Anterior cingulate cortex (tissue), 58 donors: ENCODE measurements at regions not wholly inside any gene's neighbourhood (a gene's known extent, or its start where the extent isn't known, plus 50 kb on each side); places are given as distances from the start of the nearest gene placed in this dataset.
"Not testable (repeated sequence)": the region's sequence is repeated elsewhere in the genome, so short reads cannot be mapped to it uniquely, and the experiment has no call there.

ENCODE experiments used
- DNase-seq, 58 donors: peaks; one replicate each; lab custom pipeline; 2025; lab: John Stamatoyannopoulos, UW

DNA sequence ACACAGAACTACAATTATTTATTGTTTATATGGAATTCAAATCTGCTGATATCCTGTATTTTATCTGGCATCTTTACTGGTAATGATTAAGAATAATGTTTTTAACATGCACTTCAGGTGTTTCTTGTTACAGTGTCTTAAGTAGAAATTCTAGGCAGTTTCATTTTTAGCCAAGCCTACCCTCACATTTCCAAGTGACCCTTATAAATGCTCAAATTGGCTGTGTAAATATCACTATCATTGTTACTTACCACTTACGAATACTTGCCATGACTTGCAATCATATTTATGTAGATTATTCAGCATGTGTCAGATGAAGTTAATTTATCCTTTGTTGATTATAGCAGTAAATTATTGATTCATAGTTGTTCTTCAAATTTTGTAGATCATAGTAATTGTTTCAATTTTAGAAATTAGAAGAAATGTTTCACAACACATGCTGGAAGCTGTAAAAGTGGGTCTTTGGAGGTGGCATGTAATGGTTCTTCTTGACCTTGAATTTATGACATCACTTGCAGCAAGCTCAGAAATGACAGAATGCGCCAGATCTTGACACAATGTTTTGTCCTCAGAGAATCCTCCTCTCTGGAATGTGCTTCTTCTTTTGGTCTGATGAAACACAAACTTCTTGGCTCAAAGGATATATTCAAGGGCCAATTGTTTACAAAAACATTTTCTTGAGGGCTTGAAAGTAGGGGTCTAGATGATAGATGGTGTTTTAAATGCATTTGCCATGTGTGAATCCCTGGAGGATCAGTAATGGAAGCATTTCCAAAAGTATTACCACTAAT is 471.8 kb downstream of the COL12A1 start:
- no peak for DNase-seq

DNA sequence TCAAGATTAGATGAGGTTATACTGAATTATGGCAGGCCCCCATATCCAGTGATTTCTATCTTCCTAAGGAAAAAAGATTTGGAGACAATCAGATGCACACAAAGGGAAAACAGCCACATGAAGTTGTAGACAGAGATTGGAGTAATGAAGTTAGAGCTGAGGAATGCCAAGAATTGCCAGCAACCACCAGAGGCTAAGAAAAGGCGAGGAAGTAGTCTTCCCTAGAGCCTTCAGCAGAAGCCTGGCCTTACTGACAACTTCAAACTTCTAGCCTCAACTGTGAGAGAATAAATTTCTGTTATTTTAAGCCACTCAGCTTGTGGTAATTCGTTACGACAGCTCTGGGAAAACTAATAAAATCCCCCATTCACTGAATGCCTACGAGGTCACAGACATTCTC is 473.9 kb downstream of the COL12A1 start:
- DNase-seq, result no peak

DNA sequence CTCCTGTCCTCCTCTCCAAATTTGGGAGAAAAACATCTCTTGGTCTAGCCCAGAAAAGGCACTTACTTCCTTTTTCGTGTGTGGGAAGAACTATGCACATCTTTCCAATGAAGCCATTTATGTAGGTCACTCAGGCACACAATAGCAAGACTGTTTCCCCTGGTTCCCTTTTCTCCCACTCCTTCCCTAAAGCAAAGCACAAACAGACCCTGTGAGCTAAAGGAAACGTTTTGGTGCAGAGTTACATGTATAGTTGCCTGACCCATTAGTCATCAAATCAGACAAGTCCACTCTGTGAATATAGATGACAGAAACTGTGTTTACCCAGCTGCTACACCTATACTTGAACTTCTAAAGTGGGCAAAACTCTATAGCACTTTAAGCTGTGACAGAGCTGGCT is 474.6 kb downstream of the COL12A1 start:
- no peak for DNase-seq

DNA sequence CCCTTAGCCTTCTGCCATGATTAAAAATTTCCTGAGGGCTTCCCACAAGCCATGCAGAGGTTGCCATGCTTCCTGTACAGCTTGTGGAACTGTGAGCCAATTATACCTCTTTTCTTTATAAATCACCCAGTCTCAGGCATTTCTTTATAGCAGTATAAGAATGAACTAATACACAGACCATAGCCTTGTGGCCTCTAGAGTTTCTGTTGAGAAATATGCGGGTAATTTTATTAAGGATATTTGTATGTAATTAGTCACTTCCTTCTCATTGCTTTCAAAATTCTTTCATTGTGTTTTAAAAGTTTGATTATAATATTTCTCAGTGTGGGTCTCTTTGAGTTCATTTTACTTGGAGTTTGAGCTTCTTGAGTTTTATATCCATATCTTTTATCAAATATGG is 484.9 kb downstream of the COL12A1 start:
- no peak for DNase-seq

DNA sequence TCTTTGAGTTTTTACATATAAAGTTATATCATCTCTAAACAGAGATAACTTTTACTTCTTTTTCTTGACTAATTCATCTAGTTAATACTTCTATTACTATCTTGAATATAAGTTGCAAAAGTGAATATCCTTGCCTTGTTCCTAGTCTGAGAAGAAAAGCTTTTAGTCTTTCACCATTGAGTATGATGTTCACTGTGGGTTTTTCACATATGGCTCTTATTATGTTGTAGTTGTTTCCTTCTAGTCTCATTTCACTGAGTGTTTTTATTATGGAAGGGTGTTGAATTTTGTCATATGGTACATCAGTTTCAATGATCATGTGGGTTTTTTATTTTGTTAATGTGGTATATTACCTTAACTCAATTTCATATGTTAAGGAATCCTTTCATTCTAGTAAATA is 488.3 kb downstream of the COL12A1 start:
- no peak for DNase-seq

DNA sequence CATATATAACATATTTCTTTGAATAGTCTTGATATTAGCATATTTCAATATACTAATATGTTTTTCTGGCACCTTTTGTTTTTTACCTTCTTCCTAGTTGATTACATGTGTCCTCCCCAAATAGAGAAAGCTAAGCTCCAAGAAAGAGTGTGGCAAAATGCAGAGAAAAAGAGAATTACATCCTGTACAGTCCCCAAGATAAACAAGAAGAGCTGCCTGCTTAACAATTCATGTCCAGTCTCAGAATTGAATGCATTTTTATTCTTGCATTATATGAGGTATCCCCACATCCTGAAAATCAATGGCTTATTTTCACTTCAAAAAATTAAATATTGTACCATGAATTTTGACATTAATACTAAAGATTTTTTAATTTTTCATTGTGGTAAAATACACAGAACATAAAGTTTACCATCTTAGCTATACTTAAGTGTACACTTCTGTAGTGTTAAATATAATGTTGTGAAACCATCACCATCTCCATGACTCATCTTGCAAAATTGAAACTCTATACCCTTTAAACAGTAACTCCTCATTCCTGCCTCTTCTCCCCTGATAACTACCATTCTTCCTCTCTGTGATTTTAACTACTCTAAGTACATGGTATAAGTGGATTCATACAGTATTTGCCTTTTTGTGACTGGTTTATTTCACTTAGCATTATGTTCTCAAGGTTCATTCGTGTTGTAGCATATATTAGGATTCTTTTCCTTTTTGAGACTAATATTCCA is 490.3 kb downstream of the COL12A1 start:
- no peak for DNase-seq

DNA sequence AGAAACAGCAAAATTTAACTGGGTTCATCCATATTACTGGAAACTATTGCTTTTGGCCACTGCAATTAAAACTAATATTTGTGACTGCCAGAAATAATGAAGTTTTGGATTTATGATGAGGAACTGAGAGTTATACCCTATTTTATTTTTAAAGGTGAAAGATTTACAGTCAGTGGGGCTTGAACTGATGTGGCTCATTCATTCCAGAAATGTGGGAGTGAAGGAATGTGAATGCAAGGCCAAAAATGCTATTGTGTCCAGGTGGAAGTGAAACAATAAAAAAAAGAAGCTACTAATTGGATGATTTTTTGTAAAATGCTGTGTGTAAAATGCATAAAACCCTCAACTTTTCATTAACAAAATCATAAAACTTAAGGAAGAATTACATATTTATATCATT is 491.9 kb downstream of the COL12A1 start:
- DNase-seq, result no peak

DNA sequence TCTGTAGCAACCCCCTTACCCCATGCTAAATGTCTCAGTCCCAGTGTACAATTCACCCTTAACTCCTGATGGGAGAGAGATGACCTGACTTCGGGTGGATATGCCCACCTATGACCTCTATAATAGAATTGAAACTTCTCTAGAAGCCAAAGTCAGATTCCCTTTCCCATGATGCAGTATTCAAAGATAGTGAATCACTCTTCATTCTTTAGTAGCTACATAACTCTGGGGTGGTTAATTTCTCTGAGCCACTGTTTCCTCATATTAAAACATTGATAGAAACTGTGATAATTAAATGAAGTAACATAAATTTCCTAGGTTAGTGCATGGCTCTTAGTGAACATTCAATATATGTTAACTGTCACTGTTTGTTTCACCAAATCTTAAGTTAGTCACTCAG is 500.4 kb downstream of the COL12A1 start:
- no peak for DNase-seq

DNA sequence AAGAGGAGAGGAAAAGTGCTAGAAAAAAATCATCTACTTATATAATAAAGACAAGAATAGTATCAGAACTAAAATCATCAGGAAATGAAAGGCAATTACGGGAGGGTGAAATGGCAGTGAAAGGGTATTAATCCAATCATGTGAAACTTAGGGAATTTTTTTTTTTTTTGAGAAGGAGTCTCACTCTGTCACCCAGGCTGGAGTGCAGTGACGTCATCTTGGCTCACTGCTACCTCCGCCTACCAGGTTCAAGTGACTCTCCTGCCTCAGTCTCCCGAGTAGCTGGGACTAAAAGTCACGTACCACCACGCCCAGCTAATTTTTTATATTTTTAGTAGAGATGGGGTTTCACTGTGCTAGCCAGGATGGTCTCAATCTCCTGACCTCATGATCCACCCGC is 501.3 kb downstream of the COL12A1 start:
- not testable (repeated sequence) for DNase-seq

DNA sequence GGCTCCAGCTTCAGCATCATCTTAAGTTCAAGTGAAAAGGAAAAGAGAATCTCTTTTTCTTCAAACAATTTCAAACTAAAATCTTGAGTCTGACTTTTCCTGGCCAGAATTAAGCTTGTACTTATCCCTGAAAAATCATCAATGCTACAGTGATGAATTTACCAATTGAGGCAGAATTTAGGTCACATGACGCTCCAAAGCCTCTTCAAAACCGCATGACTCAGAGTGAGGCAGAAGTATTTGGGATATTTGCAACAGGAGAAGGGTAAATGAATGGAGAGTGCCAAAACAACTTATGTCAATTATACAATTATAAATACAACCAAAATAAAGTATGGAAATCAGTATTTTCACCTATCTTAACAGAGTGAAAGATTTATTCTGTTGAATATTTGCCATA is 515.5 kb downstream of the COL12A1 start:
- no peak for DNase-seq

DNA sequence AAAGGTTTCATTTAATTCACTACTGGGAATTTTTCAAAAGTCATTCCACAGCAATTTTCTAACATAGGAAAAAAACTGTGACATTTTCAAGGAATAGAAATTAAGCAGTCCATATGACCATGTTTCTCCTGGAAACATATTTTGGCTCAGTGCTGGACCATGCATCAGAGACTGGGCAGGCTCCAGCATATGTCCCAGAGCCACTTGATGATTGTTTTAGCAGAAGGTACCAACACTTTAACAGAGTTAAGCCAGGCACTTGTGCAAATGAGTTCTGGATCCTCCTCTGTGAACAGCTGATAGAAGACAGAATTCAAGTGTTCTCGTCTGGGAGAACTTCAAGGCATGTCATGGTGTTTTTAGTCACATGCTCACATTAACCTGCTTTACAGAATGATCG is 516.3 kb downstream of the COL12A1 start:
- DNase-seq, result no peak

DNA sequence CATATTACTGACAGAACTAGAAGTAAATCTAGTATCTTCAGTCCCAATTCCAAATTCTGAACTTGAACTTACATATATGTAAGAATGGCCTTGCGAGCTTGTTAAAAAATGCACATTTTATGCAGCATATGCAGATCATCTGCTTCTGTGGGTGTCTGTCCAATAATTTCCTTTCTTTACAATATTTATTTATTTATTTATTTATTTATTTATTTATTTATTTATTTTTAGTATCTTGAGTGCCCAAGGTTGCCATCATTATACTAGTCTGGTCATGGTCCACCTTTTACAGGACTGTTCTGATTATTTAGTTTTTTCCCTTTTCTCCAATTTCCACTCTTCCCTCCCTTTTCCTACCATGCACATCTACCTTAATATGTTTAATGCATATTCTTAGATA is 528.4 kb downstream of the COL12A1 start:
- DNase-seq, result no peak

DNA sequence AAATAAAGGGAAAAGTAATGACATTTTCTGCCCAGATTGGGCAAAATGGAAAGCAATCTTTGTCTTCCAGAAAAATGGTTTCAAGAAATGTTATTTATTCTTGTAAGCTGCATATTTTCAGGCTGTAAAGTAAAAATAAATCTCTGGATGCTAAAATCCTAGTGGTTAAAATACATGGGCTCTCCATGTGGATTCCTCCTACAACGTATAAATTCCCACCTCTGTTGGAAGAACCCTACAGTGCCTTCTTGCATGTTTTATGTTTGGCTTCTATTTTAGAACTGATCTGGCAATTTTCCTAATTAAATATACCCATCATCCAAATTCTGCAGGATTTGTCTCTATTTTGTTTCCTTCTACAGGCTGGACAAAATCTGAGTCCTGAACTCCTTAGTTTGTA is 528.9 kb downstream of the COL12A1 start:
- DNase-seq, result no peak

DNA sequence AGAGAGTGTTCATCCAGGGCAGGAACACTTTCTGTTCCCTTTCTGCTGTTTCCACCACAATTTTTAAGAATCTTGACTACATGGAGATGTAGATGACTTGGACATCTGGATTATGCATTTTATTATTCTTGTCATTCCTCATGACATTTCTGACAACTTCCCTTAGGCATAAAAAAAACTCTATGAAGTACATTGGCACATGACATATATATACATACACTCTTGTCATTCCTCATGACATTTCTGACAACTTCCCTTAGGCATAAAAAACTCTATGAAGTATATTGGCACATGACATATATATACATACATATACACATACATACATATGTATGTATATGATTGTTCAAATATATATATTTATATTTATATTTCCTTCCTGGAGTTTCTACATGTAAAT is 531.5 kb downstream of the COL12A1 start:
- no peak for DNase-seq

DNA sequence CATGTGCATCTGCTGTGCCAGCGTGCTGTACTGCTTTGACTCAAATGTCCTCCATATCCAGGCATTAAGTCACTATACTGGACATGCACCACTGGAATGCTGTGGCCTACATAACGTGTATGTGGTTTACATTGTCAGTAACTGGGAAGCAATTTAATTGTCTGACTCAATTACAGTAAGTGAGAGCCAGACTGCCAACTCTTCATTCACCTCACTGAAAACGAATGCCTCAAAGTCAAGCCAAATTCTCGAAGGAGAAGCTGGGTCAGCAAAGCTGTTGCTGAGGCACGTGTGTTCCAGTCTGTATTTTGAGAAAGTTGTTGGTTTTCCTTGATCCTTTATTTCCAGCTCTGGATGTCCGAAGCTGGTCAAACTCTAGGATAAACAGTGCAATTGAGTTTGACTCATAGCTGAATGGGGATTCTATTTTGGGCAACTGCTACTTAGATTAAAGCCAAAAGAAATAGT is 534.3 kb downstream of the COL12A1 start:
- DNase-seq, result no peak

DNA sequence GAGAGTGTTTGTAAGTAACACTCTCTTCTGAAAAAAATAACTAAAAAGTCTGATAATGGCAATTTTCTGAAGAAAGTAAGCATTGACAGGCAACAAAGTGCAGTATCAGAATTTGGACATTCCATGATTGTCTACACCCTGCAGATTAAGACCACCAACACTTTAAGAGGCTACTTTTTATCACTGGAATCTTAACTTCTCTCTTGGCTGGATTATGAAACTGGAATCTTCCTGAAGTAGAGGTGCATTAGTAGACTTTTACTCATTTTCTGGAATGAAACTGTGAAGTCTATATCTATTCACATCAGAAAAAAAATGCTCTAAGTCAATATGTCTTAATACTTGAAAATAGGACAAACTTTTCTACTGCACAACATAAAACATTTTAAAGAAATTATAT is 547.5 kb downstream of the COL12A1 start:
- DNase-seq, result no peak

DNA sequence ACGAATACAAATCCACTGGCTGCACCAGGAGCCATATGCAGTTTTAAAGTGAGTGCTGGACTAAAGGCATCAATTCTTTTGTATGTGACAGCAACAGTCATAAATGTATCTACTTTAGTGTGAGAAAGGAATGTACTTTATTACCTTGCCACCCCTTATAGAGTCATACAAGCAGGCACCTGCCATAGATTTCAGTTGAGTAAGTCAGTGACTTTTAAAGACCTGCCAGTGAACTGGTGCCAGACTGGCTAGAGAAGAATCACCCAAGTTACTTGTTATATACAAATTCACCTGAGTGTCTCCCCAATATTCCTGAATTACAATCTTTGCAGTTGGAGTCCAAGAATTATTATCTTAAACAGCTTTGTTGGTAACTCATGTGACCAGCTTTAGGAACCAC is 547.9 kb downstream of the COL12A1 start:
- DNase-seq, result no peak

DNA sequence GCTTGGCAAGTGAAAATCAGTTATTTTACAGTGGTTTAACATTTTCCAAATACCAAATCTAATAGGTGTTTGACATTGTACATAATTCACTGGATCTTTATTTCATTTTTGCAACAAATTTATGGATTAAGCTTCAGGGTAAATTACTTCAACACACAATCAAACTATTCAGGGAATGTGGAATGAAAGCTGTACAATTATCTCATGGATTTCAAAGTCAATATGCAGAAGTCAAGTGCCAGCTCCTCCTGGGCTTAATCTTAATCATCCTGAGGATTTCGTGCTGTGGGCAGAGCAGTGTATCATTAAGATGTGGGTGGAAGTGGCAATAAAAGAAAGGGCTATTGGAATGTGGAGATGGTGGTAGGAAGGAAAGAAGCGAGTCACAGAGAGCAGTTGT is 548.8 kb downstream of the COL12A1 start:
- no peak for DNase-seq

DNA sequence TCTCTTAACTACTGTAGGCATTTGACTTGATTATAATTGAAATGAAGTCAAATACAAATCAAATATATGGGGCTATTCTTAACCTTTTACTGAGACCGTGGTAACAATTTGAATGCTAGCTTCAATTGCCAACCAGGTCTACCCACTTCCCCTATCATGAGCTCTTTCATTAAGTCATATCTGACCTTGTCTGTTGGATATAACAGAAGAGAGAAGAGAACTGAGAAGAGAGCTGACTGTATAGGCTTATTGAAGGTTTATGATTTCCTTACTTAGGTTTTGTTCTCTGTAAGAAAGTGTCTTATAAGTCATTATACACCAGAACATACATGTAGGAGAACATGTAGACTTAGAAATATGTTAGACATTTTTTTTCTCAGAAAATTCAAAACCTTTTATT is 549.4 kb downstream of the COL12A1 start:
- DNase-seq, result no peak

DNA sequence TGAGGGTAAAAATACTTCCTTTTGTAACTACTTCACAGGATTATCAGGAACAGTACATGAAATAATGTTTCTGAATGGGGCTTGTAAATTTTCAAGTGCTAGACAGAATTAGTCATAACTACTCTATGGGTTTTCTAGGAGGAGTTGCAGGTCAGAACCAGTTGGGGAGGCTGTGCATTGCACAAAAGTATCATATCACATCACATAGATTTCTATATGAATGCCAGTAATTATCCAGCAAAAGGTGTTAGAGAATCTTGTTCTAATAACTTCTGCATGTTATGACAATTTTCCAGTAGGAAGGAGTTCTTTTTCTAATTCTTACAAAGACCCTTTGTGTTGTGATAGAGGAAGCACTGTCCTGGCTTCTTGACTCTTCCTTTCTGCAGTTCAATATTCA is 551.6 kb downstream of the COL12A1 start:
- no peak for DNase-seq

DNA sequence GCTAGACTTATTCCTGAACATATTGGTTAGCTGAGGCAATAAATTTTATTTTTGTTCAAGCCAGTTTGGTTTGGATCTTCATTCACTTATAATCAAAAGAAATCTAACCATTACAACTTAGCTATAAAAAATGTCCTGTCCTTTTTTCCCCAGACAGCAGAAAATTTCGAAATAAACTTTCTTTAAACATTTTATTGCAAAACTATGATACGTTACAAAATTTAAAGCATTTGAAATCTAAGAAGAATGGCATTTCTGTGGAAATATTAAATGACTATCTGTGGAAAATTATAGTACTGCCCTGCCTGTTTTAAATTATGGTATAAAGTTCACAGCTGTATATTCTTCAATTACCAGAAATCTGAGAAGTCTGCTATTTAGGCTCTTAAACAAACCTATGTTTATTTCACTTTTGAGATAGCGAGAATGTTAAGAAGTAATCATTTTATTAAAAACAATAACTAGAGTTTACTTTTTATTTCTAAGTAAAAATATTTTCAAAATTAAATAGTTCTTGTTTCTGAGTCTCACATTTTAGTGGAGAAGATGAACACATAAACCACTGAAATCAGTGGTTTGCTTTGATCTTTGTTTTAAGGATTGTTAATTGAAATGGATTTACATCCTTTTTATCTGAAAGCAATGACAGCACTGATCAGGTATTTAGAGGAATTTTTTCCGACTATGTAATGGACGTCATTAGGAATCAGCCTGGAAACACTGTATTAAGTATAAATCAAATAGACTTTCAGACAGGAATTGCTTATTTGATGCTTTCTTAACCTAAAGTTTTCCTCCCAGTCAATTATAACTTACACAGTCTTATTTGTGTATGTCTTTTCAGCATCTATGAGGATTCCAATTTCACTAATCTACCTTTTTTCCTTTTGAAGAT is 553.7 kb downstream of the COL12A1 start:
- DNase-seq, result no peak
